Upper lobe of left lung (tissue), 4 donors: ENCODE measurements at regions not wholly inside any gene's neighbourhood (a gene's known extent, or its start where the extent isn't known, plus 50 kb on each side); places are given as distances from the start of the nearest gene placed in this dataset.

Experiments used
- POLR2A ChIP-seq, 4 donors: fragments of 450-650 bp; IDR thresholded peaks; one replicate each; pipeline ENCODE4 v1.5.1; 2016 to 2017; ENCODE audit warnings: antibody characterized with exemption in 4 of 4, mild to moderate bottlenecking in 2 of 4
- TF ChIP-seq, protein P1 (sequence below), 6 experiments: fragments of 450-650 bp in 4 of 6; fragments of 200-600 bp in 2 of 6; sonication (generic) in 2 of 6; IDR thresholded peaks; one replicate each; pipeline ENCODE4 v1.5.1; 2016 to 2019; ENCODE audit warnings: antibody characterized with exemption in 6 of 6

DNA sequence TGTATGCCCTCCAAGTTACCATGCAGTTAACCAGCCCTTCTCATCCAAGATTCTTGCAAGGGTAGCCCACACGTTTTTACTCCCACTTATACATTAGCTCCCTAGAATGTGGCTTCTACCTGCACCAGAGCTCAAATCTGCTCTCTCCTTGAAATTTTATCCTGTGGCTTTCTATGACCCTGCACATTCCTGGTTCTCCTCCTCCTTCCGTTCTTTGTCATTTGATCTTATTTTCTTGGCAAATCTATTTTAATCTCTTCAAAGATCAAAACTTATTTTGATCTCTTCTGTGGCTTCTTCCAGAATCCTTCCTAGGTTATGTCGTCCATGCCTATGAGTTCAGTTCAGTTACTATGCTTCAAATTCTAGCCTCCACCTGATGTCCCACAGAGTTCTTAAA lies 115.6 kb upstream of the GUCA2B start:
- no peak for TF ChIP-seq POLR2A (IDR thresholded peaks at IDR 0.05)
- TF ChIP-seq, protein P1, sequence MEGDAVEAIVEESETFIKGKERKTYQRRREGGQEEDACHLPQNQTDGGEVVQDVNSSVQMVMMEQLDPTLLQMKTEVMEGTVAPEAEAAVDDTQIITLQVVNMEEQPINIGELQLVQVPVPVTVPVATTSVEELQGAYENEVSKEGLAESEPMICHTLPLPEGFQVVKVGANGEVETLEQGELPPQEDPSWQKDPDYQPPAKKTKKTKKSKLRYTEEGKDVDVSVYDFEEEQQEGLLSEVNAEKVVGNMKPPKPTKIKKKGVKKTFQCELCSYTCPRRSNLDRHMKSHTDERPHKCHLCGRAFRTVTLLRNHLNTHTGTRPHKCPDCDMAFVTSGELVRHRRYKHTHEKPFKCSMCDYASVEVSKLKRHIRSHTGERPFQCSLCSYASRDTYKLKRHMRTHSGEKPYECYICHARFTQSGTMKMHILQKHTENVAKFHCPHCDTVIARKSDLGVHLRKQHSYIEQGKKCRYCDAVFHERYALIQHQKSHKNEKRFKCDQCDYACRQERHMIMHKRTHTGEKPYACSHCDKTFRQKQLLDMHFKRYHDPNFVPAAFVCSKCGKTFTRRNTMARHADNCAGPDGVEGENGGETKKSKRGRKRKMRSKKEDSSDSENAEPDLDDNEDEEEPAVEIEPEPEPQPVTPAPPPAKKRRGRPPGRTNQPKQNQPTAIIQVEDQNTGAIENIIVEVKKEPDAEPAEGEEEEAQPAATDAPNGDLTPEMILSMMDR (IDR thresholded peaks at IDR 0.05) = no peak
